Mucosa of descending colon (tissue), 3 donors: ENCODE measurements at regions not wholly inside any gene's neighbourhood (a gene's known extent, or its start where the extent isn't known, plus 50 kb on each side); places are given as distances from the start of the nearest gene placed in this dataset.

Experiments
- ATAC-seq: fragments of 200-7000 bp; cut with Tn5 transposase; one replicate; pipeline ENCODE4 v1.9.1; 2020; ENCODE audit warnings: mild to moderate bottlenecking, moderate library complexity
- DNase-seq, 3 donors: peaks; one replicate each; pipeline ENCODE4 v3.0.0-alpha.2; 2020
- H3K36me3 ChIP-seq: fragments of 200-600 bp; one replicate; pipeline ENCODE4 v1.8.0; 2021; ENCODE audit warnings: low read depth, mild to moderate bottlenecking
- H3K4me1 ChIP-seq: fragments of 200-600 bp; one replicate; pipeline ENCODE4 v1.8.0; 2021; ENCODE audit warnings: low read depth, mild to moderate bottlenecking
- H3K4me3 ChIP-seq: fragments of 200-600 bp; one replicate; pipeline ENCODE4 v1.8.0; 2021; ENCODE audit warnings: mild to moderate bottlenecking
- H3K9me3 ChIP-seq: fragments of 200-600 bp; one replicate; pipeline ENCODE4 v1.8.0; 2021; ENCODE audit warnings: mild to moderate bottlenecking
- intact Hi-C, 2 donors: fragments of 100-400 bp; cut with DNase I in 1 of 2; cut with micrococcal nuclease in 1 of 2; formaldehyde crosslinking; loops; one replicate each; pipeline versions ENCODE4 v1.11.0 to v1.11.1; 2022; cut with DNase I, micrococcal nuclease
- TF ChIP-seq, protein P1 (sequence below): fragments of 200-600 bp; IDR thresholded peaks from one replicate; pipeline ENCODE4 v1.8.0; 2022; ENCODE audit warnings: antibody characterized with exemption, mild to moderate bottlenecking
- donor health status: DM: no; HTN: no; CAD: no; lungs with moderate emphysema.
- donor health status: DM: no; HTN: no; CAD: no.
- donor health status: DM: no; HTN: yes; CAD: no.

DNA sequence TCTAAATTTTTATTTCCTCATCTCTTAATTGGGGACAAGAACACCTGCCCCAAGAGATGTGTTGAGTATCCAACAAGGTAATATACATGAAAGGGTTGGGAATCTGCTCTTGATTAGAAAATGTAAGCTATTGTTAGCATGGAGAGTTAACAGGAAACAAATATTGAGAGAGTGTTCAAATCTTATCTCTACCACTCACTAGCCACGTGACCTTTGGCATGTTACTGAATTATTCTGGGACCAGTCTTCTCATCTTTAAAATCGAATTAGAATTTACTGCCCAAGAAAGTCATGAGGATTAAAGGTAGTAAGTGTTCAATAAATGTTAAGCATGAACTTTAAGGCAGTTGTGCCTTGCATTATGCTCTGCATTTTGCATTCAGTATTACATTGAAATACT is 184.7 kb downstream of the MID1IP1 start:
- H3K9me3 ChIP-seq: no peaks in the 10 kb centered on the region
- no peaks in the 10 kb centered on the region for H3K36me3 ChIP-seq
- no peak overlapping the region for H3K4me3 ChIP-seq
- TF ChIP-seq, protein P1, sequence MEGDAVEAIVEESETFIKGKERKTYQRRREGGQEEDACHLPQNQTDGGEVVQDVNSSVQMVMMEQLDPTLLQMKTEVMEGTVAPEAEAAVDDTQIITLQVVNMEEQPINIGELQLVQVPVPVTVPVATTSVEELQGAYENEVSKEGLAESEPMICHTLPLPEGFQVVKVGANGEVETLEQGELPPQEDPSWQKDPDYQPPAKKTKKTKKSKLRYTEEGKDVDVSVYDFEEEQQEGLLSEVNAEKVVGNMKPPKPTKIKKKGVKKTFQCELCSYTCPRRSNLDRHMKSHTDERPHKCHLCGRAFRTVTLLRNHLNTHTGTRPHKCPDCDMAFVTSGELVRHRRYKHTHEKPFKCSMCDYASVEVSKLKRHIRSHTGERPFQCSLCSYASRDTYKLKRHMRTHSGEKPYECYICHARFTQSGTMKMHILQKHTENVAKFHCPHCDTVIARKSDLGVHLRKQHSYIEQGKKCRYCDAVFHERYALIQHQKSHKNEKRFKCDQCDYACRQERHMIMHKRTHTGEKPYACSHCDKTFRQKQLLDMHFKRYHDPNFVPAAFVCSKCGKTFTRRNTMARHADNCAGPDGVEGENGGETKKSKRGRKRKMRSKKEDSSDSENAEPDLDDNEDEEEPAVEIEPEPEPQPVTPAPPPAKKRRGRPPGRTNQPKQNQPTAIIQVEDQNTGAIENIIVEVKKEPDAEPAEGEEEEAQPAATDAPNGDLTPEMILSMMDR: no peak
- H3K4me1 ChIP-seq: no peaks in the 10 kb centered on the region
- ATAC-seq (no peak), DNase-seq (no peak)
- intact Hi-C loops: no loop called here

DNA sequence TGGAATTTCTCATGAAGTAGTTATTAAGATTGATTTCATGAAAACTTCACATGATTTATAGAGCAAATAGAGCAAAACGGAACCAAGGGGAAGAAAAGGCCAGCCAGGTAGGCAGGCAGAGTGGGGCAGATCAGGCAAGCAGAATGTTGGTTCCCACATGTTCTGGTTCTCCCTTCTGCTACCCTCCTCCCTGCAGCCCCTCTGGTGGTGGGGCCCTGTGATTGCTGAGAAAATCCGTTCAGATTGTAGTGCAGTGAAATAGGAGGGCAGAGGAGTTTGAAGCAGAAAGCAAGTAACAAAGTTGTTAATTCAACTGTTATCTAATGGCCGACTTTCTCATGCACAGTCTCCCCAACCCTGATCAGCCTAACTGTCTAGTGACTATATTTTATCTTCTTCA is 185.3 kb downstream of the MID1IP1 start:
- H3K9me3 ChIP-seq: no peaks in the 10 kb centered on the region
- intact Hi-C loops: no loop called here

DNA sequence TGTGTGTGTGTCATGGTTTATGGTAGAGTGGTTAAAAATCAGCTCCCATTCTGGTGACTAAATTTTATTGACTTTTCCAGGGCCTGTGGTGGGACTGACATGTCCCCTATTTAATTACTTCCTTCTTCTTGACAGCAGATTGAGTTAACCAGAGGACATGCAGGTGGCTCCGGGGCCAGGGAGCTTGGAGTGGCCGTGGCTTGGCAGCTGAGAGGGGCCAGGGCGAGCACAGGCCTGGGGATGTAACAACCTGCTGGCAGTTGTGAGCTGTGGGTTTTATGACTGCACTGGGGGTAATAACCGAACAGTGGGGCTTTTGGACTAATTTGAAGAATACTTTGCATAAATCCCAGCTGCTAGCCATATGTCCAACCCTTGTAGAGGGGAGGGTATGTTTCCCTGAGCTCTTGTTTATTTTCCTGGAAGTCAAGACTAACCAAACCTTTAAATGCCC is 186.0 kb downstream of the MID1IP1 start:
- DNase-seq (peak; percentile 10 to 50 (median 29)), ATAC-seq (peak; percentile 80)
- H3K4me3 ChIP-seq: no peak overlapping the region
- intact Hi-C loops: no loop called here
- no peaks in the 10 kb centered on the region for H3K4me1 ChIP-seq
- no peaks in the 10 kb centered on the region for H3K36me3 ChIP-seq
- H3K9me3 ChIP-seq: no peaks in the 10 kb centered on the region
- TF ChIP-seq, protein P1: no peak

More for the DNA sequence above, 185.3 kb downstream of the MID1IP1 start:
- H3K4me1 ChIP-seq: no peaks in the 10 kb centered on the region
- ATAC-seq (no peak), DNase-seq (no peak)
- no peaks in the 10 kb centered on the region for H3K36me3 ChIP-seq
- TF ChIP-seq, protein P1: no peak
- no peak overlapping the region for H3K4me3 ChIP-seq

DNA sequence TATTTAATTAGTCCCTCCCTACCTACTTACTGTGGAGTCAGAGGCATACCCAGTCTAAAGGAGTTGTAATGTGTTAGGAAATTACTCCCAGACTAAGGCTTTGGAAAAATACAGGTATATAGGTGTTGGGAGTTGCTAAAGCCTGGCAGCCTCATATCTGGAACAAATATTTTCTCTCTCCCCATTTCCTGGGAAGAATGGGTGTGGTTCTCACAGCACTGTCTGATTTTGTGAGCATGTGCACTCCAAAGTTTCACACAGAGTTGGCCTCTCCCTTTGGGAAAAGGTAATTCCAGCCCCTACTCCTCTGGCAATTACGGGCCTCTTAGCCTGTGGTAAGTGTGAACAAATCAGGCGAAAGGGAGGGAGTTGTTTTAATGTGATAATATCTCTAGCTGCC is 187.0 kb downstream of the MID1IP1 start:
- Histone ChIP-seq H3K36me3 (no peaks in the 10 kb centered on the region), H3K4me3 (no peak overlapping the region), H3K4me1 (no peaks in the 10 kb centered on the region), H3K9me3 (no peaks in the 10 kb centered on the region)
- DNase-seq: no peak
- peak; percentile 55 for ATAC-seq
- TF ChIP-seq, protein P1: no peak
- intact Hi-C loops: no loop called here

DNA sequence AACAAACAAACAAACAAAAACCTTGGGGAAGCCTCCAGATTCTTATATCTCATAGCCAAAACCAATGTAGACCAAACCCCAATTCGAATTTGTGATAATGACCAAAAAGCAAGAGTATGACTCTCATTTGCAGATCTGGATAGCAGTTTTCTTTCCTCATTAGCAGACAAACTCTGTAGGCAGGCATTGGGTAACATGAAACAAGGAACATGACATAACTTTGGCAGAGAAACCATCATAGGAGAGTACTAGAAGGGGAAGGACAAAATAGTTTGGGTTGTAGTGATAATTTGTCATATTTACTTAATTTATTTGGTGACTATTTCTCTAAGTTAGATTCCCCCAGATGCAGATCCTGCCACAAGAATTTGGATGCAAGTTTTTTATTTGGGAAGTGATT is 187.8 kb downstream of the MID1IP1 start:
- ATAC-seq (no peak), DNase-seq (no peak)
- Histone ChIP-seq H3K4me3 (no peak overlapping the region), H3K4me1 (no peaks in the 10 kb centered on the region), H3K36me3 (no peaks in the 10 kb centered on the region), H3K9me3 (no peaks in the 10 kb centered on the region)
- TF ChIP-seq, protein P1: no peak
- intact Hi-C loops: no loop called here
